Rectal smooth muscle tissue (tissue), 1 donor: ENCODE measurements at regions not wholly inside any gene's neighbourhood (a gene's known extent, or its start where the extent isn't known, plus 50 kb on each side); places are given as distances from the start of the nearest gene placed in this dataset.

ENCODE experiments used
- H3K27ac ChIP-seq: one replicate; pipeline ENCODE4 v1.7.0; 2013; ENCODE audit warnings: low read depth, low read length, inconsistent platforms
- H3K27me3 ChIP-seq: one replicate; pipeline ENCODE4 v1.7.0; 2013; ENCODE audit warnings: low read length; ENCODE audit not compliant: control insufficient read depth, insufficient read depth
- H3K36me3 ChIP-seq: one replicate; pipeline ENCODE4 v1.7.0; 2013; ENCODE audit warnings: low read length; ENCODE audit not compliant: control insufficient read depth, insufficient read depth
- H3K4me1 ChIP-seq: one replicate; pipeline ENCODE4 v1.7.0; 2013; ENCODE audit warnings: low read length; ENCODE audit not compliant: control insufficient read depth, insufficient read depth
- H3K4me3 ChIP-seq: one replicate; pipeline ENCODE4 v1.7.0; 2013; ENCODE audit warnings: low read length
- H3K9ac ChIP-seq: one replicate; pipeline ENCODE4 v1.7.0; 2013; ENCODE audit warnings: low read length

- H3K9ac ChIP-seq, result no peak overlapping the region
- H3K27me3 ChIP-seq, result no peaks in the 10 kb centered on the region
- no peak overlapping the region for H3K27ac ChIP-seq
- no peaks in the 10 kb centered on the region for H3K36me3 ChIP-seq
- no peak overlapping the region for H3K4me3 ChIP-seq
- H3K4me1 ChIP-seq, result no peaks in the 10 kb centered on the region
Measured at GRCh38 chr5:158389786-158390185, 530.8 kb upstream of the CLINT1 start.

GRCh38 chr5:158388021-158388420 lies 529.1 kb upstream of the CLINT1 start:
- H3K4me1 ChIP-seq, result peaks cover under 1% of the 10 kb centered on the region
- no peaks in the 10 kb centered on the region for H3K27me3 ChIP-seq
- no peak overlapping the region for H3K27ac ChIP-seq
- H3K36me3 ChIP-seq, result no peaks in the 10 kb centered on the region
- H3K4me3 ChIP-seq, result no peak overlapping the region
- no peak overlapping the region for H3K9ac ChIP-seq

- Histone ChIP-seq H3K27ac (no peak overlapping the region), H3K4me3 (no peak overlapping the region), H3K9ac (no peak overlapping the region), H3K27me3 (no peaks in the 10 kb centered on the region), H3K36me3 (no peaks in the 10 kb centered on the region), H3K4me1 (peaks cover 5% of the 10 kb centered on the region)
Measured at GRCh38 chr5:158387499-158387898, 528.6 kb upstream of the CLINT1 start.

- H3K9ac ChIP-seq, result no peak overlapping the region
- H3K4me1 ChIP-seq, result peaks cover 5% of the 10 kb centered on the region
- no peaks in the 10 kb centered on the region for H3K27me3 ChIP-seq
- H3K4me3 ChIP-seq, result no peak overlapping the region
- H3K27ac ChIP-seq, result no peak overlapping the region
- H3K36me3 ChIP-seq, result no peaks in the 10 kb centered on the region
Measured at GRCh38 chr5:158385982-158386381, 527.0 kb upstream of the CLINT1 start.

- H3K9ac ChIP-seq, result no peak overlapping the region
- no peaks in the 10 kb centered on the region for H3K27me3 ChIP-seq
- H3K27ac ChIP-seq, result no peak overlapping the region
- H3K36me3 ChIP-seq, result no peaks in the 10 kb centered on the region
- H3K4me1 ChIP-seq, result peaks cover 5% of the 10 kb centered on the region
- H3K4me3 ChIP-seq, result no peak overlapping the region
Measured at GRCh38 chr5:158384535-158385481, 525.9 kb upstream of the CLINT1 start.

GRCh38 chr5:158383486-158383885 lies 524.5 kb upstream of the CLINT1 start:
- H3K27me3 ChIP-seq, result no peaks in the 10 kb centered on the region
- no peak overlapping the region for H3K9ac ChIP-seq
- H3K4me3 ChIP-seq, result no peak overlapping the region
- H3K27ac ChIP-seq, result no peak overlapping the region
- H3K4me1 ChIP-seq, result peaks cover 5% of the 10 kb centered on the region
- no peaks in the 10 kb centered on the region for H3K36me3 ChIP-seq

- Histone ChIP-seq H3K4me1 (peaks cover 5% of the 10 kb centered on the region), H3K27me3 (no peaks in the 10 kb centered on the region), H3K4me3 (no peak overlapping the region), H3K9ac (no peak overlapping the region), H3K36me3 (no peaks in the 10 kb centered on the region), H3K27ac (no peak overlapping the region)
Measured at GRCh38 chr5:158382473-158382872, 523.5 kb upstream of the CLINT1 start.

GRCh38 chr5:158381614-158382160 lies 522.7 kb upstream of the CLINT1 start:
- no peak overlapping the region for H3K9ac ChIP-seq
- no peak overlapping the region for H3K4me3 ChIP-seq
- peaks cover 5% of the 10 kb centered on the region for H3K4me1 ChIP-seq
- H3K27me3 ChIP-seq, result no peaks in the 10 kb centered on the region
- no peaks in the 10 kb centered on the region for H3K36me3 ChIP-seq
- no peak overlapping the region for H3K27ac ChIP-seq

- Histone ChIP-seq H3K9ac (no peak overlapping the region), H3K27ac (no peak overlapping the region), H3K27me3 (no peaks in the 10 kb centered on the region), H3K36me3 (no peaks in the 10 kb centered on the region), H3K4me1 (peaks cover 5% of the 10 kb centered on the region), H3K4me3 (no peak overlapping the region)
Measured at GRCh38 chr5:158380661-158381060, 521.7 kb upstream of the CLINT1 start.

- Histone ChIP-seq H3K27me3 (no peaks in the 10 kb centered on the region), H3K27ac (no peak overlapping the region), H3K4me1 (peaks cover 5% of the 10 kb centered on the region), H3K9ac (no peak overlapping the region), H3K36me3 (no peaks in the 10 kb centered on the region), H3K4me3 (no peak overlapping the region)
Measured at GRCh38 chr5:158378931-158379330, 520.0 kb upstream of the CLINT1 start.

GRCh38 chr5:158376679-158377078 lies 517.7 kb upstream of the CLINT1 start:
- H3K27me3 ChIP-seq, result no peaks in the 10 kb centered on the region
- H3K36me3 ChIP-seq, result no peaks in the 10 kb centered on the region
- H3K4me3 ChIP-seq, result no peak overlapping the region
- no peaks in the 10 kb centered on the region for H3K4me1 ChIP-seq
- H3K9ac ChIP-seq, result no peak overlapping the region
- no peak overlapping the region for H3K27ac ChIP-seq

GRCh38 chr5:158375531-158375930 lies 516.6 kb upstream of the CLINT1 start:
- no peaks in the 10 kb centered on the region for H3K4me1 ChIP-seq

More at GRCh38 chr5:158375531-158375930, 516.6 kb upstream of the CLINT1 start:
- H3K36me3 ChIP-seq, result no peaks in the 10 kb centered on the region
- no peak overlapping the region for H3K9ac ChIP-seq
- H3K27me3 ChIP-seq, result no peaks in the 10 kb centered on the region
- H3K27ac ChIP-seq, result no peak overlapping the region
- H3K4me3 ChIP-seq, result no peak overlapping the region
